Tibial nerve (tissue), 4 donors: ENCODE measurements at regions not wholly inside any gene's neighbourhood (a gene's known extent, or its start where the extent isn't known, plus 50 kb on each side); places are given as distances from the start of the nearest gene placed in this dataset.

ENCODE experiments used
- DNase-seq, 2 donors: peaks; one replicate each; pipeline ENCODE4 v3.0.0-alpha.2; 2019; ENCODE audit warnings: low spot score in 2 of 2
- H3K27ac ChIP-seq, 4 donors: fragments of 200-600 bp; sonication (generic) in 3 of 4; one replicate each; pipeline ENCODE4 v1.5.1; 2017 to 2019; ENCODE audit warnings: mild to moderate bottlenecking in 1 of 4
- H3K27me3 ChIP-seq, 2 donors: fragments of 200-600 bp; sonication (generic) in 1 of 2; one replicate each; pipeline versions ENCODE4 v1.5.1 to v1.6.0; 2017 to 2019
- H3K36me3 ChIP-seq, 3 donors: fragments of 200-600 bp; sonication (generic); one replicate each; pipeline ENCODE4 v1.5.1; 2018 to 2019
- H3K4me1 ChIP-seq, 4 donors: fragments of 200-600 bp; sonication (generic) in 3 of 4; one replicate each; pipeline ENCODE4 v1.5.1; 2017 to 2019
- H3K4me3 ChIP-seq, 4 donors: fragments of 200-600 bp; sonication (generic) in 3 of 4; one replicate each; pipeline ENCODE4 v1.5.1; 2017 to 2019; ENCODE audit warnings: mild to moderate bottlenecking in 1 of 4, moderate library complexity in 1 of 4
- H3K9me3 ChIP-seq, 4 donors: fragments of 200-600 bp; sonication (generic) in 3 of 4; one replicate each; pipeline ENCODE4 v1.5.1; 2017 to 2019
- EP300 ChIP-seq, 2 donors: sonication (generic); formaldehyde crosslinking; IDR thresholded peaks; one replicate each; pipeline ENCODE4 v1.6.1; 2017; ENCODE audit warnings: antibody characterized with exemption in 2 of 2, mild to moderate bottlenecking in 1 of 2
- POLR2A ChIP-seq, 2 donors: fragments of 450-650 bp; IDR thresholded peaks; one replicate each; pipeline ENCODE4 v1.6.1; 2017; ENCODE audit warnings: antibody characterized with exemption in 2 of 2, mild to moderate bottlenecking in 2 of 2, moderate library complexity in 2 of 2
- WGBS, 2 donors: methylation state at CpG; one replicate each; pipeline ENCODE4 v1.1.5; 2018; 5-methylcytosine and 5-hydroxymethylcytosine counted together
- TF ChIP-seq, protein P1 (sequence below), 5 experiments: fragments of 200-600 bp in 3 of 5; fragments of 450-650 bp in 2 of 5; sonication (generic) in 3 of 5; IDR thresholded peaks; one replicate each; pipeline ENCODE4 v1.5.1; 2016 to 2019; ENCODE audit warnings: antibody characterized with exemption in 5 of 5, mild to moderate bottlenecking in 3 of 5, moderate library complexity in 2 of 5

DNA sequence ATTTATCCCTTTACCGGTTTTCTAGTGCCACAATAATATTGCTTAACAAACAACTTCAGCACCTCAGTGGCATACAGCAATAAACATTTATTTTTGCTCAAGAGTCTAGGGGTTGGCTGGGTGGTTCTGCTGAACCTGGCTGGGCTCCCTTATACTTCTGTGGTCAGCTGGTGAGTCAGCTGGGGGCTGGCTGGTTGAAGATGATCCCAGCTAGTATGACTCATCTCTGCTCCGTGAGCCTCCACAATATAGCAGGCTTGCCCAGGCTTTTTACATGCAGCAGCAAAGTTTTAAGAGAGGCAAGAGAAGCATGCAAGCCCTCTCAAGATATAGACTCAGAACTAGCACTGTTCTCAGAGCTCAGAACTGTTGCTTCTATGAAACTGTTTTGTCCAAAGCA, 523.5 kb upstream of the CLINT1 start:
- Histone ChIP-seq H3K27ac (no peak overlapping the region), H3K4me1 (peaks cover 0 to 20% (median 3%) of the 10 kb centered on the region in 4 donors), H3K9me3 (no peaks in the 10 kb centered on the region), H3K27me3 (no peaks in the 10 kb centered on the region), H3K4me3 (no peak overlapping the region), H3K36me3 (no peaks in the 10 kb centered on the region)
- WGBS, 2 donors, result 32 to 37% methylated on average over 2 of the region's 2 CpGs
- DNase-seq, result peak; percentile 42 to 72
- TF ChIP-seq EP300 (IDR thresholded peaks at IDR 0.05) (peak in 1 of 2 donors; percentile 57), POLR2A (IDR thresholded peaks at IDR 0.05) (no peak)

DNA sequence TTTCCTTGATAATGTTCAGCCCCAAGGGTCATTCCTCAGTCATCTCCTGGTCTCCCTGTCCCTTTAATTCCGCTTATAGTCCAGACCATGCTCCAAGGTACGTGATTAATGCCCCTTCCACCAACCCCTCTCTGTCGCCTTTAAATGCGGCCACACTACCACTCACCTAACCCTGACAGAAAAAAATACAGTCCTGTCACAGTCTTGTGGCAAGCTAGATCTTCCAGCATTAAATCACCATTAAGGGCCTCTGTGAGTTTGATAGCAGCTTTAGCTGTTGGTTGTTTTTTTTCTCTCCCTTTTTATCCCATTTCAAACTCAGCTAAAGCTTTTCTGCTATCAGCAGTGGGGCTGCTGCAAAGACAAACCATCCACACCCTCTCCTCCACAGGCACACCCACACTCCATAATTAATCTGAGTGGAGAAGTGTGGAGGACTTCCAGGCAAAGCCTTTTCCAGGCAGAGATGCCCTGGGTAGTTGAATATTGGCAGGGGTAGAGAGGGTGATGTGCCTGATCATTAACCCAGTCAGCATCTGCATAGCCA, 522.7 kb upstream of the CLINT1 start:
- WGBS, 2 donors, result 91% methylated on average over 4 of the region's 4 CpGs
- TF ChIP-seq EP300 (IDR thresholded peaks at IDR 0.05), result no peak
- no peak for TF ChIP-seq POLR2A (IDR thresholded peaks at IDR 0.05)

DNA sequence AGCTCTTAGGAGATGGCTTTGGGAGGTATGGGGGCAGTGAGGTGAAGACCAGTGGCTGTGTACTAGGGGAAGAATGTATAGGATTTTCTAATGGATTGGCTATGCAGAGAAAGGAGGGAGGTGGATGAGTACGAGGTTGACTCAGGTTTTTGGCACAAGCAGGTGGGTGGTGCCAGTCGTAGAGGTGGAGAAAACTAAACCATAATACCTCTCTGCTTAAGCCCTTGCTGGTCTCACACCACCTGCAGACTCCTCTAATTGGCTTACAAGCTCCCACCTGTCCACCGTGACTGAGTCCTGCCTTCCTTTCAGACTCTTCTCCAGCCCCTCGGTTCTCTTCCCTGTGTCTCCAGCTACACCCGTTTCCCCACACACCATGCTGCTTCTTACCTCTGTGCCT, 521.7 kb upstream of the CLINT1 start:
- DNase-seq, result no peak
- H3K9me3 ChIP-seq, result no peaks in the 10 kb centered on the region
- peaks cover 0 to 20% (median 3%) of the 10 kb centered on the region in 4 donors for H3K4me1 ChIP-seq
- H3K4me3 ChIP-seq, result no peak overlapping the region
- H3K27me3 ChIP-seq, result no peaks in the 10 kb centered on the region
- no peak for TF ChIP-seq EP300 (IDR thresholded peaks at IDR 0.05)
- TF ChIP-seq, protein P1, sequence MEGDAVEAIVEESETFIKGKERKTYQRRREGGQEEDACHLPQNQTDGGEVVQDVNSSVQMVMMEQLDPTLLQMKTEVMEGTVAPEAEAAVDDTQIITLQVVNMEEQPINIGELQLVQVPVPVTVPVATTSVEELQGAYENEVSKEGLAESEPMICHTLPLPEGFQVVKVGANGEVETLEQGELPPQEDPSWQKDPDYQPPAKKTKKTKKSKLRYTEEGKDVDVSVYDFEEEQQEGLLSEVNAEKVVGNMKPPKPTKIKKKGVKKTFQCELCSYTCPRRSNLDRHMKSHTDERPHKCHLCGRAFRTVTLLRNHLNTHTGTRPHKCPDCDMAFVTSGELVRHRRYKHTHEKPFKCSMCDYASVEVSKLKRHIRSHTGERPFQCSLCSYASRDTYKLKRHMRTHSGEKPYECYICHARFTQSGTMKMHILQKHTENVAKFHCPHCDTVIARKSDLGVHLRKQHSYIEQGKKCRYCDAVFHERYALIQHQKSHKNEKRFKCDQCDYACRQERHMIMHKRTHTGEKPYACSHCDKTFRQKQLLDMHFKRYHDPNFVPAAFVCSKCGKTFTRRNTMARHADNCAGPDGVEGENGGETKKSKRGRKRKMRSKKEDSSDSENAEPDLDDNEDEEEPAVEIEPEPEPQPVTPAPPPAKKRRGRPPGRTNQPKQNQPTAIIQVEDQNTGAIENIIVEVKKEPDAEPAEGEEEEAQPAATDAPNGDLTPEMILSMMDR (IDR thresholded peaks at IDR 0.05), result no peak
- TF ChIP-seq POLR2A (IDR thresholded peaks at IDR 0.05), result no peak
- no peak overlapping the region for H3K27ac ChIP-seq
- H3K36me3 ChIP-seq, result no peaks in the 10 kb centered on the region
- 85 to 87% methylated on average over 5 of the region's 5 CpGs for WGBS, 2 donors

More for the DNA sequence above, 522.7 kb upstream of the CLINT1 start:
- Histone ChIP-seq H3K9me3 (no peaks in the 10 kb centered on the region), H3K4me1 (peaks cover 0 to 20% (median 3%) of the 10 kb centered on the region in 4 donors), H3K27ac (no peak overlapping the region), H3K36me3 (no peaks in the 10 kb centered on the region), H3K27me3 (no peaks in the 10 kb centered on the region), H3K4me3 (no peak overlapping the region)
- no peak for DNase-seq

DNA sequence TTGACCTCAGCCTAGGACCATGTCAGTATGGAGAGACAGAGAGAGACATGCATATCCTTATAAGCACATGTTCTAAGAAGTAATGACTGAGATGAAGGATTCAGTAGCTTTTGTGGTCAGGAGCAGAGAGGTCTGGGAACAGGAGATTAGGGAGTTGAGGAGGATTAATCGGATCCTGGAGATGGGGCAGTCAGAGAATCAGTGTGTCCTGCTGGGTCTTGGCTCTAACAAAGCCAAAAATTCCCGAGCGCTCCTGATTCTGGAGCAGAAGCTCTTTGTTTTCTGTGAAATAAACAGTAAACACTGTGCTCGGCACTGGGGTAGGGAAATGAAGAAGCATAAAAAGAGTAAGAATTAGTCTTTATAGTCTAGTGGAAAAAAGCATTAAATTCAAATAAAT, 520.0 kb upstream of the CLINT1 start:
- no peaks in the 10 kb centered on the region for H3K27me3 ChIP-seq
- H3K4me1 ChIP-seq, result peaks cover 0 to 18% (median 3%) of the 10 kb centered on the region in 4 donors
- H3K4me3 ChIP-seq, result no peak overlapping the region
- no peak overlapping the region for H3K27ac ChIP-seq
- H3K36me3 ChIP-seq, result no peaks in the 10 kb centered on the region
- 67 to 86% methylated on average over 4 of the region's 4 CpGs for WGBS, 2 donors
- TF ChIP-seq POLR2A (IDR thresholded peaks at IDR 0.05) (no peak), EP300 (IDR thresholded peaks at IDR 0.05) (no peak)
- TF ChIP-seq, protein P1 (IDR thresholded peaks at IDR 0.05), result no peak
- no peaks in the 10 kb centered on the region for H3K9me3 ChIP-seq
- DNase-seq, result no peak

DNA sequence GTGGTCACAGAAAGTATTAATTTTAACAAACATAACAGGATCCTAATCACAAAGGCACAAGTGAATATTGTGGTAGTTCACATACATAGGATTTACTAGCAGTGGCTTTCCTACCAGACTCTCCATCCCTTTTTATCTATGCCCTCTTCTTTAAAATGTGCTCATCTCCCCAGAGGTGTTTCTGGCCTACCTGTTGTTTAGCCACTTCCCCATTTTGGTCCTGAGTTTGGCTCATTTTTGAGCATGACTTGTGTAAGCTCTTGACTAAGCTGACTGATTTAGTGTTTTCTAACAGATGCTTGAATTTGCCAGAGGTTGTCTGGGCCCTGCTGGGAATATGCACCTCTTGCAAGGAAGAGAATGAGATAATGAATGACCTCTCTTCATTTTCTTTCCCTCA, 517.7 kb upstream of the CLINT1 start:
- Histone ChIP-seq H3K4me3 (no peak overlapping the region), H3K9me3 (no peaks in the 10 kb centered on the region), H3K27me3 (no peaks in the 10 kb centered on the region), H3K36me3 (no peaks in the 10 kb centered on the region), H3K27ac (no peak overlapping the region), H3K4me1 (peaks cover 0 to 3% (median 0%) of the 10 kb centered on the region in 4 donors)
- DNase-seq, result no peak
- TF ChIP-seq POLR2A (IDR thresholded peaks at IDR 0.05) (no peak), EP300 (IDR thresholded peaks at IDR 0.05) (no peak)
- TF ChIP-seq, protein P1 (IDR thresholded peaks at IDR 0.05), result no peak

DNA sequence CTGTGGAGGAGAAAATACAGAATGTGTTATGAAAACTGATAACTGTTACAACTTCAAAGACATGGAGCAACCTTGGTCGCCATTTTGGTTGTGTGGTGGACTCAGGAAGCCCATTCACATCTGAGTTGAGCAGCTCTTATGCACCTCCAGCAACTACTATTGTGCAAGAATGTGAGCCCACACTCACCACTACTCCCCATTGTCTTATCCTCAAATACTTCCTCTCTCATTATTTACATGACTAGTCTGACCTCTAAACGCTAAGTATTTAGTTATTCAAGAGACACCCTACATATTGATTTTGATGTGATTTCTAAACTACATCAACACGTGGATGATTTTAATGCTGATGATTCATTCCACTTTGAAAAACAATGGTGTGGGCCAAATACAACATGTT, 516.6 kb upstream of the CLINT1 start:
- Histone ChIP-seq H3K4me3 (no peak overlapping the region), H3K36me3 (no peaks in the 10 kb centered on the region), H3K27ac (no peak overlapping the region), H3K27me3 (no peaks in the 10 kb centered on the region), H3K9me3 (no peaks in the 10 kb centered on the region), H3K4me1 (no peaks in the 10 kb centered on the region)
- WGBS, 2 donors, result 57 to 58% methylated on average over 3 of the region's 3 CpGs
- TF ChIP-seq, protein P1 (IDR thresholded peaks at IDR 0.05), result no peak
- no peak for TF ChIP-seq EP300 (IDR thresholded peaks at IDR 0.05)
- TF ChIP-seq POLR2A (IDR thresholded peaks at IDR 0.05), result no peak
- DNase-seq, result no peak
